ENCODE measurements at regions not wholly inside any gene's neighbourhood (a gene's known extent, or its start where the extent isn't known, plus 50 kb on each side); places are given as distances from the start of the nearest gene placed in this dataset.
A peak's percentile ranks its signal among the peaks of the same experiment; 100 is the strongest.

DNA sequence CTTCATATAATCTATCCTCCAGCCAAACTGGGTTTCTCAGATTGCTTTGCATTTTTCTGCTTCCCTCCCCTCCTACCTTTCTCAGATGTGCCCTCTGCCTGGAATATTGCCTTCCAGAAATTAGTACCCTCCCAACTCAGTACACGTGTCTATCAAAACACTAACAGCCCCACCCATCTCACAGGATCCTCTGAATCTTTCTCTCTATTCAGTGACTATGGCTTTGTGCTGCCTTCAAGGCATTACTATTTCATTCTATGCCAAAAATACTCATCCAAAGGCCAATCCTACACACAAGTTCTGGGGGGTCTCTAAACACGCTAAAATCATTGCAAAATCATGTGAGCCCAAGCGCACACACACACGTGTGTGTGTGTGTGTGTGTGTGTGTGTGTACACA is 58.4 kb downstream of the ZNF281 start:
- ATAC-seq (ENCODE audit: insufficient read depth, low read depth) (no peak), DNase-seq (no peak)
- Histone ChIP-seq H3K4me3 (ENCODE audit: low read depth in 1 of 2, low read length in 2 of 2) (peak overlapping the region in 1 of 2 experiments; percentile 50; a peak in 2 of 4 replicates), H4K20me1 (ENCODE audit: insufficient read depth, low read length) (no peaks in the 10 kb centered on the region), H3K79me2 (ENCODE audit: insufficient read depth, low read length) (no peaks in the 10 kb centered on the region), H2AFZ (ENCODE audit: low read depth, low read length) (peak overlapping the region; percentile 78), H3K9ac (ENCODE audit: low read depth, low read length) (peak overlapping the region; percentile 11), H3K27me3 (ENCODE audit: insufficient read depth, low read length, poor library complexity) (no peaks in the 10 kb centered on the region), H3K36me3 (ENCODE audit: insufficient read depth, low read length) (no peaks in the 10 kb centered on the region), H3K4me1 (ENCODE audit: insufficient read depth, low read length) (peaks cover 25% of the 10 kb centered on the region), H3K9me3 (ENCODE audit: insufficient read depth, low read length, severe bottlenecking) (no peaks in the 10 kb centered on the region), H3K4me2 (ENCODE audit: insufficient read depth, low read length) (peak overlapping the region; percentile 68), H3K27ac (ENCODE audit: low read length) (peak overlapping the region; percentile 64)
- no peak for TF ChIP-seq EZH2 (IDR thresholded peaks at IDR 0.05; ENCODE audit: borderline replicate concordance, low read depth, low read length, severe bottlenecking)
- TF ChIP-seq, protein P1, sequence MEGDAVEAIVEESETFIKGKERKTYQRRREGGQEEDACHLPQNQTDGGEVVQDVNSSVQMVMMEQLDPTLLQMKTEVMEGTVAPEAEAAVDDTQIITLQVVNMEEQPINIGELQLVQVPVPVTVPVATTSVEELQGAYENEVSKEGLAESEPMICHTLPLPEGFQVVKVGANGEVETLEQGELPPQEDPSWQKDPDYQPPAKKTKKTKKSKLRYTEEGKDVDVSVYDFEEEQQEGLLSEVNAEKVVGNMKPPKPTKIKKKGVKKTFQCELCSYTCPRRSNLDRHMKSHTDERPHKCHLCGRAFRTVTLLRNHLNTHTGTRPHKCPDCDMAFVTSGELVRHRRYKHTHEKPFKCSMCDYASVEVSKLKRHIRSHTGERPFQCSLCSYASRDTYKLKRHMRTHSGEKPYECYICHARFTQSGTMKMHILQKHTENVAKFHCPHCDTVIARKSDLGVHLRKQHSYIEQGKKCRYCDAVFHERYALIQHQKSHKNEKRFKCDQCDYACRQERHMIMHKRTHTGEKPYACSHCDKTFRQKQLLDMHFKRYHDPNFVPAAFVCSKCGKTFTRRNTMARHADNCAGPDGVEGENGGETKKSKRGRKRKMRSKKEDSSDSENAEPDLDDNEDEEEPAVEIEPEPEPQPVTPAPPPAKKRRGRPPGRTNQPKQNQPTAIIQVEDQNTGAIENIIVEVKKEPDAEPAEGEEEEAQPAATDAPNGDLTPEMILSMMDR (IDR thresholded peaks at IDR 0.05; ENCODE audit: borderline replicate concordance, extremely low read depth, low read length, poor library complexity, severe bottlenecking) = no peak

DNA sequence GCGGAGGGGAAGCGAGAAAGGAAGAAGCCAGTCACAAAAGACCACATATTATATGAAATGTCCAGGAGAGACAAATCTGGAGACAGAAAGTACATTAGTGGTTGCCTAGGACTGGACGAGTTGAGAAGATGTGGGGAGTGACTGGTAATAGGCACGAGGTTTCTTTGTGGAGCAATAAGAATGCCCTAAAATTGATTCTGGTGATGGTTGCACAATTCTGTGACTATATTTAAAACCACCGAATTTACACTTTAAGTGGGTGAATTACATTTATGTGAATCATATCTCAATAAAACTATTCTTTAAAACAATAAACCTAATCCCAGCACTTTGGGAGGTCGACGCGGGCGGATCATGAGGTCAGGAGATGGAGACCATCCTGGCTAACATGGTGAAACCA is 63.1 kb downstream of the ZNF281 start:
- no peaks in the 10 kb centered on the region for H3K27me3 ChIP-seq (ENCODE audit: insufficient read depth, low read length, poor library complexity)
- ATAC-seq (ENCODE audit: insufficient read depth, low read depth) = no peak
- TF ChIP-seq, protein P1 (IDR thresholded peaks at IDR 0.05; ENCODE audit: borderline replicate concordance, extremely low read depth, low read length, poor library complexity, severe bottlenecking) = no peak
- TF ChIP-seq EZH2 (IDR thresholded peaks at IDR 0.05; ENCODE audit: borderline replicate concordance, low read depth, low read length, severe bottlenecking) = no peak
- H3K4me3 ChIP-seq (ENCODE audit: low read depth in 1 of 2, low read length in 2 of 2) = no peak overlapping the region
- no peak overlapping the region for H3K27ac ChIP-seq (ENCODE audit: low read length)
- H3K4me2 ChIP-seq (ENCODE audit: insufficient read depth, low read length) = no peak overlapping the region
- no peaks in the 10 kb centered on the region for H3K79me2 ChIP-seq (ENCODE audit: insufficient read depth, low read length)
- H4K20me1 ChIP-seq (ENCODE audit: insufficient read depth, low read length) = no peaks in the 10 kb centered on the region
- peaks cover 5% of the 10 kb centered on the region for H3K4me1 ChIP-seq (ENCODE audit: insufficient read depth, low read length)
- H3K9ac ChIP-seq (ENCODE audit: low read depth, low read length) = no peak overlapping the region
- H3K9me3 ChIP-seq (ENCODE audit: insufficient read depth, low read length, severe bottlenecking) = no peaks in the 10 kb centered on the region
- H2AFZ ChIP-seq (ENCODE audit: low read depth, low read length) = no peak overlapping the region
- DNase-seq = no peak
- no peaks in the 10 kb centered on the region for H3K36me3 ChIP-seq (ENCODE audit: insufficient read depth, low read length)

DNA sequence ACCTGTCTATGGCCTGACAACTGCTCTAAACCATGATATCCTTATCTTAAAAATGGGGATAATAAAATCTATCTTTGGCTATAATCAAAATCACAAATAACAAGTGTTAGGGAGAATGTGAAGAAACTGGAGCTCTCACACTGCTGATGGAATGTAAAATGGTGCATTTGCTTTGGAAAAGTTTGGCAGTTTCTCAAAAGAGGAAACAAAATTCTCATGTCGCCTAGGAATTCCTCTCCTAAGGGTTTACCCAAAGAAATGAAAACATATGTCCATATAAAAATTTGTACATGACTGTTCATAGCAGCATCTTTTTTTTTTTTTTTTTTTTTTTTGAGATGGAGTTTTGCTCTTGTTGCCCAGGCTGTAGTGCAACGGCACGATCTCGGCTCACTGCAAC is 64.3 kb downstream of the ZNF281 start:
- H3K9ac ChIP-seq (ENCODE audit: low read depth, low read length) = no peak overlapping the region
- H2AFZ ChIP-seq (ENCODE audit: low read depth, low read length) = no peak overlapping the region
- no peaks in the 10 kb centered on the region for H4K20me1 ChIP-seq (ENCODE audit: insufficient read depth, low read length)
- H3K27ac ChIP-seq (ENCODE audit: low read length) = no peak overlapping the region
- no peaks in the 10 kb centered on the region for H3K4me1 ChIP-seq (ENCODE audit: insufficient read depth, low read length)
- H3K27me3 ChIP-seq (ENCODE audit: insufficient read depth, low read length, poor library complexity) = no peaks in the 10 kb centered on the region
- no peaks in the 10 kb centered on the region for H3K36me3 ChIP-seq (ENCODE audit: insufficient read depth, low read length)
- no peak overlapping the region for H3K4me2 ChIP-seq (ENCODE audit: insufficient read depth, low read length)
- DNase-seq (no peak), ATAC-seq (ENCODE audit: insufficient read depth, low read depth) (no peak)
- no peak for TF ChIP-seq EZH2 (IDR thresholded peaks at IDR 0.05; ENCODE audit: borderline replicate concordance, low read depth, low read length, severe bottlenecking)
- H3K4me3 ChIP-seq (ENCODE audit: low read depth in 1 of 2, low read length in 2 of 2) = no peak overlapping the region
- no peaks in the 10 kb centered on the region for H3K9me3 ChIP-seq (ENCODE audit: insufficient read depth, low read length, severe bottlenecking)
- no peaks in the 10 kb centered on the region for H3K79me2 ChIP-seq (ENCODE audit: insufficient read depth, low read length)

DNA sequence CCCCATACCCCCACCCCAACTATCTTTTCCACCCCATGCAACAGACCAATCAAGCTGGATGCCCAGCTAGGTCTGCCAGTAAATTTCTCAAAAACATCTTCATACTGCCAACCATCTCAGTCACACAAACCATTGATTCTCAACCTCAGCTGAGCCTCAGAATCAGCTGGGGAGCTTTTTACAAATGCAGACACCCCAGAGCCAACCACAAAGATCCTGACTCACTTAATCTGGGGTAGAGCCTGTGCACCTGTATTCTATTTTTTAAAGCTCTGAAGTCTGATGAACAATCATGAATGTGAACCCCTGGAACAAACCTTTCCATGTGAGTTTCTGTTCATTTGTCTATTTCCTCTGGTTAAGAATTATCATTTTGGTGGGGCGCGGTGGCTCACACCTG is 66.0 kb downstream of the ZNF281 start:
- H2AFZ ChIP-seq (ENCODE audit: low read depth, low read length) = no peak overlapping the region
- no peak overlapping the region for H3K27ac ChIP-seq (ENCODE audit: low read length)
- no peaks in the 10 kb centered on the region for H3K27me3 ChIP-seq (ENCODE audit: insufficient read depth, low read length, poor library complexity)
- H3K9ac ChIP-seq (ENCODE audit: low read depth, low read length) = no peak overlapping the region
- H3K4me1 ChIP-seq (ENCODE audit: insufficient read depth, low read length) = no peaks in the 10 kb centered on the region
- no peak for DNase-seq
- no peaks in the 10 kb centered on the region for H3K79me2 ChIP-seq (ENCODE audit: insufficient read depth, low read length)
- H3K4me3 ChIP-seq (ENCODE audit: low read depth in 1 of 2, low read length in 2 of 2) = no peak overlapping the region
- TF ChIP-seq, protein P1 (IDR thresholded peaks at IDR 0.05; ENCODE audit: borderline replicate concordance, extremely low read depth, low read length, poor library complexity, severe bottlenecking) = no peak
- TF ChIP-seq EZH2 (IDR thresholded peaks at IDR 0.05; ENCODE audit: borderline replicate concordance, low read depth, low read length, severe bottlenecking) = no peak
- no peak overlapping the region for H3K4me2 ChIP-seq (ENCODE audit: insufficient read depth, low read length)
- H3K36me3 ChIP-seq (ENCODE audit: insufficient read depth, low read length) = no peaks in the 10 kb centered on the region
- no peak for ATAC-seq (ENCODE audit: insufficient read depth, low read depth)
- no peaks in the 10 kb centered on the region for H4K20me1 ChIP-seq (ENCODE audit: insufficient read depth, low read length)
- no peaks in the 10 kb centered on the region for H3K9me3 ChIP-seq (ENCODE audit: insufficient read depth, low read length, severe bottlenecking)
